ENCODE measurements at regions not wholly inside any gene's neighbourhood (a gene's known extent, or its start where the extent isn't known, plus 50 kb on each side); places are given as distances from the start of the nearest gene placed in this dataset.

GRCh38 chr6:23027281-23027680 is 457.9 kb downstream of the HDGFL1 start:
- TF ChIP-seq, protein P1, sequence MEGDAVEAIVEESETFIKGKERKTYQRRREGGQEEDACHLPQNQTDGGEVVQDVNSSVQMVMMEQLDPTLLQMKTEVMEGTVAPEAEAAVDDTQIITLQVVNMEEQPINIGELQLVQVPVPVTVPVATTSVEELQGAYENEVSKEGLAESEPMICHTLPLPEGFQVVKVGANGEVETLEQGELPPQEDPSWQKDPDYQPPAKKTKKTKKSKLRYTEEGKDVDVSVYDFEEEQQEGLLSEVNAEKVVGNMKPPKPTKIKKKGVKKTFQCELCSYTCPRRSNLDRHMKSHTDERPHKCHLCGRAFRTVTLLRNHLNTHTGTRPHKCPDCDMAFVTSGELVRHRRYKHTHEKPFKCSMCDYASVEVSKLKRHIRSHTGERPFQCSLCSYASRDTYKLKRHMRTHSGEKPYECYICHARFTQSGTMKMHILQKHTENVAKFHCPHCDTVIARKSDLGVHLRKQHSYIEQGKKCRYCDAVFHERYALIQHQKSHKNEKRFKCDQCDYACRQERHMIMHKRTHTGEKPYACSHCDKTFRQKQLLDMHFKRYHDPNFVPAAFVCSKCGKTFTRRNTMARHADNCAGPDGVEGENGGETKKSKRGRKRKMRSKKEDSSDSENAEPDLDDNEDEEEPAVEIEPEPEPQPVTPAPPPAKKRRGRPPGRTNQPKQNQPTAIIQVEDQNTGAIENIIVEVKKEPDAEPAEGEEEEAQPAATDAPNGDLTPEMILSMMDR (conservative IDR thresholded peaks at IDR 0.05; ENCODE audit: low read depth, low read length): no peak
- H3K4me3 ChIP-seq (ENCODE audit: low read length): no peak overlapping the region
- no peak for DNase-seq (ENCODE audit: low read depth)

DNA sequence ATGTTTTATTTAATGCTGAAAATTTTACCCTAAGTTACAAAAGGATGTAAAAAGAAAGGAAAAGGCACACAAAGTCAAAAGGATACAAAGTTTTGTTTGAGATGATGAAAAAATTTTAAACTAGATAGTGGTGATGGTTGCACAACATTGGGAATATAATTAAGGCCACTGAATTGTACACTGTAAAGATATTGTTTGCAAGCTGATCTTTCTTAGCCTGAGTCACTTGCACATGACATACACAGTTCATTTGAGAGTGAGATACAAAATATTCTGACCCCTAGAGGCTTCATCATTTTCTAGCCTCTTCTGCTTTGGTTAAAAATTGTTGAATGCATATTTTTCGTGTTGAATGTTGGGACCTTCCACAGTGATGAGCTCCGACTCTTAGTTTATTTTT is 462.6 kb downstream of the HDGFL1 start:
- TF ChIP-seq, protein P1 (conservative IDR thresholded peaks at IDR 0.05; ENCODE audit: low read depth, low read length): no peak
- H3K4me3 ChIP-seq (ENCODE audit: low read length): no peak overlapping the region
- DNase-seq (ENCODE audit: low read depth): peak; percentile 4

DNA sequence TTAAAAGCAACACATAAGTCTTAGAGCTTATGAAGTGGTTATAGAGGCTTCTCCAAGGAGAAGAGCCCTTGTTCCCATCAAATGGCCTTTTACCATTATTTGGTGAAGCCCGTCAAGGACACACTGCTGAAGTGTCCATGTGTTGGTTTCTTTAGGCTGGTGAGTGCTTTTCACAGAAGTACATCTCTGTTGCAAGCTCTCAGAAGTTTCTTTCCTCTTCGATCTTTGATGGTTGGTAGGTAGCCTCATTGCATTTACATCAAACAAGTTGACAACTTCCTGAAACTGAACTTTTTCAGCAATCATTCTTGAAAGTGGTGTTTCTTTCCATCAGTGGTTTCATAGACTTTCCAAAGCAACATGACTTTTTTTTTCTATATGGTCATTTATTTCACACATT is 465.6 kb downstream of the HDGFL1 start:
- TF ChIP-seq, protein P1 (conservative IDR thresholded peaks at IDR 0.05; ENCODE audit: low read depth, low read length): no peak
- no peak overlapping the region for H3K4me3 ChIP-seq (ENCODE audit: low read length)
- no peak for DNase-seq (ENCODE audit: low read depth)

DNA sequence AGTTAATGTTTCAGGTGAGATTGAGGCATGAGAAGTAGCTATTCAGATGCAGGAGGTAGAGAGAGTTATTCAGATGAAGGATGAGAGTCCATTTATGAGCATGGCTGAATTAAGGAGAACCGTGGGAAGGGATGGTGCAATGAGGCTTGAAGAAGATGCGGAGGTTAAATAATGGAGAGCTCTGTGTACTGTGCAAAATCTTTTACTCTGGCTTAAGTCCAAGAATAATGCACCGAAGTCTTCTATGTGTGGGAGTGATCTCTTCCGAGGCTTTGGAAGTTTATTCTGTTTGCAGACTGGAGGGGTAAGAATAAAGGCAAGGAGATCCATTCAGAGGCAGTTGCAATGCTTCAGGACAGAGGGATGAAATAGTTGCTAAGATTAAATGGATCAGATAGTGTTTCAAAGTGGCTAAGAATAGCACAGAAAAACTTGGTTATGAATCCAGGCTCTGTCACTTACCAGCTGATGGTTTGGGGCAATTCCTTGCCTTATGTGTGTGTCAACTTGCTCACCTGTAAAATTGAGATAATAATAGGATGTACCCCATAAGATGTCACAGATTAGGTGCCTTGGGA is 467.1 kb downstream of the HDGFL1 start:
- no peak for DNase-seq (ENCODE audit: low read depth)
- no peak overlapping the region for H3K4me3 ChIP-seq (ENCODE audit: low read length)
- TF ChIP-seq, protein P1 (conservative IDR thresholded peaks at IDR 0.05; ENCODE audit: low read depth, low read length): no peak

- DNase-seq (ENCODE audit: low read depth): no peak
These were observed 471.5 kb downstream of the HDGFL1 start for GRCh38 chr6:23040899-23041298.

GRCh38 chr6:23045280-23045679 is 475.9 kb downstream of the HDGFL1 start:
- DNase-seq (ENCODE audit: low read depth): no peak
- H3K4me3 ChIP-seq (ENCODE audit: low read length): no peak overlapping the region
- TF ChIP-seq, protein P1 (conservative IDR thresholded peaks at IDR 0.05; ENCODE audit: low read depth, low read length): no peak

More at GRCh38 chr6:23040899-23041298, 471.5 kb downstream of the HDGFL1 start:
- no peak overlapping the region for H3K4me3 ChIP-seq (ENCODE audit: low read length)
- TF ChIP-seq, protein P1 (conservative IDR thresholded peaks at IDR 0.05; ENCODE audit: low read depth, low read length): no peak

- TF ChIP-seq, protein P1 (conservative IDR thresholded peaks at IDR 0.05; ENCODE audit: low read depth, low read length): no peak
- H3K4me3 ChIP-seq (ENCODE audit: low read length): no peak overlapping the region
- no peak for DNase-seq (ENCODE audit: low read depth)
These were observed 486.2 kb downstream of the HDGFL1 start for GRCh38 chr6:23055523-23055922.
